ENCODE measurements at regions not wholly inside any gene's neighbourhood (a gene's known extent, or its start where the extent isn't known, plus 50 kb on each side); places are given as distances from the start of the nearest gene placed in this dataset.
"Not testable (repeated sequence)": the region's sequence is repeated elsewhere in the genome, so short reads cannot be mapped to it uniquely, and the experiment has no call there.

GRCh38 chr18:44580782-44581181, 99.9 kb upstream of the SETBP1 start:
- not testable (repeated sequence) for TF ChIP-seq CTCF (IDR thresholded peaks at IDR 0.05; ENCODE audit: low read depth, low read length); POLR2A (IDR thresholded peaks at IDR 0.05; ENCODE audit: extremely low read depth, insufficient read length); MAX (IDR thresholded peaks at IDR 0.05; ENCODE audit: low read depth, low read length); MYC (IDR thresholded peaks at IDR 0.05; ENCODE audit: low read depth, low read length)
